ENCODE measurements at regions not wholly inside any gene's neighbourhood (a gene's known extent, or its start where the extent isn't known, plus 50 kb on each side); places are given as distances from the start of the nearest gene placed in this dataset.

GRCh38 chr9:99445371-99445891 is 223.3 kb downstream of the SEC61B start (continued):
- TF ChIP-seq, protein P1, sequence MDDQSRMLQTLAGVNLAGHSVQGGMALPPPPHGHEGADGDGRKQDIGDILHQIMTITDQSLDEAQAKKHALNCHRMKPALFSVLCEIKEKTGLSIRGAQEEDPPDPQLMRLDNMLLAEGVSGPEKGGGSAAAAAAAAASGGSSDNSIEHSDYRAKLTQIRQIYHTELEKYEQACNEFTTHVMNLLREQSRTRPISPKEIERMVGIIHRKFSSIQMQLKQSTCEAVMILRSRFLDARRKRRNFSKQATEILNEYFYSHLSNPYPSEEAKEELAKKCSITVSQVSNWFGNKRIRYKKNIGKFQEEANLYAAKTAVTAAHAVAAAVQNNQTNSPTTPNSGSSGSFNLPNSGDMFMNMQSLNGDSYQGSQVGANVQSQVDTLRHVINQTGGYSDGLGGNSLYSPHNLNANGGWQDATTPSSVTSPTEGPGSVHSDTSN (IDR thresholded peaks at IDR 0.05), result peak; percentile 97
- TF ChIP-seq FOXM1 (IDR thresholded peaks at IDR 0.05; ENCODE audit: low read depth) (no peak), NRF1 (IDR thresholded peaks at IDR 0.05; ENCODE audit: low read depth, low read length) (no peak), FOSL2 (IDR thresholded peaks at IDR 0.05; ENCODE audit: borderline replicate concordance, low read depth) (peak; percentile 68), IRF3 (IDR thresholded peaks at IDR 0.05; ENCODE audit: low read depth, low read length) (no peak), RCOR1 (IDR thresholded peaks at IDR 0.05; ENCODE audit: low read length) (no peak), EP300 (IDR thresholded peaks at IDR 0.05; ENCODE audit: borderline replicate concordance in 1 of 2, low read depth in 1 of 2, low read length in 1 of 2) (peak in 1 of 2 experiments; percentile 83; a peak in 2 of 4 replicates)

DNA sequence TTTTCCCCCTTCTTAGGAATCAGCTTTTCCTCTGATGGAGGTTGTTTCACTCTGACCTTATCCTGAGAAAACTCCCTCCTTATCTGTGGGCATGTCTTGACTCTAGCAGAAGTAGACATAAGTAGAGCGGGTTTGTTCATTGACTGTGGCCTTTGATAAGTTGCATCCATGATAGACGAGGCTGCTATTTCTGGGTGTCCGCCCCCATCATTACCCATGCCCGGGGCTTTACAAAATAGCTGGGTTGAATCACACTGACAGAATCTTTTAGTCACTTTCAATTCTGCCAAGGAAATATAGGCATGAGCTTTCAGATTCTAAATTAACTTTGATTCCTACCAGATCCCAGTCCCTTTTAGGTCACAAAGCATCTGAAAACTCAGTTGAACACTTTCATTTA is 223.8 kb downstream of the SEC61B start:
- Histone ChIP-seq H3K79me2 (ENCODE audit: insufficient read depth) (no peaks in the 10 kb centered on the region), H3K4me1 (ENCODE audit: control insufficient read depth in 1 of 2, insufficient read depth in 2 of 2, low read depth in 1 of 2, low read length in 1 of 2) (peaks cover 0 to 13% of the 10 kb centered on the region in 2 experiments; a peak in 2 of 4 replicates), H3K4me2 (peak overlapping the region; percentile 56), H2AFZ (ENCODE audit: low read depth) (no peak overlapping the region; the same call in 1 of the 2 replicates), H3F3A (replicated peaks; ENCODE audit: insufficient read depth) (peaks cover 15% of the 10 kb centered on the region), H3K27ac (ENCODE audit: low read depth in 2 of 2, low read length in 1 of 2) (peak overlapping the region; percentile 52 to 61), H3K36me3 (replicated peaks in 1 of 2; ENCODE audit: control insufficient read depth in 1 of 2, insufficient read depth in 2 of 2, low read length in 1 of 2) (no peaks in the 10 kb centered on the region), H3K9me2 (no peaks in the 10 kb centered on the region), H3K9me3 (no peaks in the 10 kb centered on the region), H4K20me1 (ENCODE audit: insufficient read depth) (no peaks in the 10 kb centered on the region), H3K9ac (no peak overlapping the region), H3K27me3 (ENCODE audit: insufficient read depth) (no peaks in the 10 kb centered on the region; the same call in 1 of the 2 replicates), H3K4me3 (ENCODE audit: low read depth in 2 of 2, low read length in 1 of 2) (no peak overlapping the region)
- DNase-seq, result no peak
- ChIA-PET CTCF (interaction anchor here (1.1 to 1.3 kb wide), 4 partner anchors 9 to 49 kb away, joined by 3 read pairs; no protein-coding TSS in a partner anchor), POLR2A (no interaction called here)
- TF ChIP-seq TCF12 (IDR thresholded peaks at IDR 0.05) (peak; percentile 10; the same call in 1 of the 2 replicates), MXI1 (IDR thresholded peaks at IDR 0.05; ENCODE audit: low read depth, low read length) (no peak)
- TF ChIP-seq, protein P1 (IDR thresholded peaks at IDR 0.05), result peak; percentile 59
- 41% methylated on average over 4 of the region's 4 CpGs for WGBS (ENCODE audit: low lambda C conversion rate)

DNA sequence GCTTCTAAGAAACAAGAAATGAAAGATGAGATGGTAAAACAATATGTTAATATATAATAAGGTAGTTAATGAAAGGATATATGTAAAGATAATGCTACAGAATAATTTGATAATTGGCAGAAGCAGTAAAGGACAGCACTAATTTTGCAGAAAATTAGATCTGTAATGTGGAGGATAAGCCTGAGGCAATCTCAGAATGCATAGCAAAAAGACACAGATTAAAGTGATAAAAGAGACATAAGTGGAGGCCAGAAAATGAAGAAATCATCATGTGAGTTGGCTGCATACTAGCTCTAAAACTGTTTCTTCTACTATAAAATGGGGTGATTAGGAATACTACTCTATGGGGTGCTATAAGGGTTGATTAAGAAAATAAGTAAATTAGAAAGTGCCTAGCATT is 225.9 kb downstream of the SEC61B start:
- Histone ChIP-seq H3K27ac (ENCODE audit: low read depth in 2 of 2, low read length in 1 of 2) (peak overlapping the region in 1 of 2 experiments; percentile 50; a peak in 1 of 4 replicates), H3K4me3 (ENCODE audit: low read depth in 2 of 2, low read length in 1 of 2) (no peak overlapping the region), H3K9ac (no peak overlapping the region), H3K4me2 (no peak overlapping the region), H2AFZ (ENCODE audit: low read depth) (no peak overlapping the region), H3K9me3 (no peaks in the 10 kb centered on the region), H3K27me3 (ENCODE audit: insufficient read depth) (no peaks in the 10 kb centered on the region; the same call in 1 of the 2 replicates), H3K9me2 (no peaks in the 10 kb centered on the region), H4K20me1 (ENCODE audit: insufficient read depth) (no peaks in the 10 kb centered on the region), H3F3A (replicated peaks; ENCODE audit: insufficient read depth) (peaks cover 15% of the 10 kb centered on the region), H3K4me1 (ENCODE audit: control insufficient read depth in 1 of 2, insufficient read depth in 2 of 2, low read depth in 1 of 2, low read length in 1 of 2) (peaks cover 0 to 23% of the 10 kb centered on the region in 2 experiments; a peak in 2 of 4 replicates), H3K79me2 (ENCODE audit: insufficient read depth) (no peaks in the 10 kb centered on the region), H3K36me3 (replicated peaks in 1 of 2; ENCODE audit: control insufficient read depth in 1 of 2, insufficient read depth in 2 of 2, low read length in 1 of 2) (no peaks in the 10 kb centered on the region)
- no peak for DNase-seq
- TF ChIP-seq ELF1 (IDR thresholded peaks at IDR 0.05), result no peak
- TF ChIP-seq RAD21 (IDR thresholded peaks at IDR 0.05; ENCODE audit: low read length), result 0 out of 2 replicates have a peak, but pooled peaks have one; percentile 19
- TF ChIP-seq CHD2 (IDR thresholded peaks at IDR 0.05; ENCODE audit: low read length, partially characterized antibody), result no peak
- TF ChIP-seq GATA2 (CRISPR knock-in tag; IDR thresholded peaks at IDR 0.05), result no peak
- TF ChIP-seq EP300 (IDR thresholded peaks at IDR 0.05; ENCODE audit: borderline replicate concordance in 1 of 2, low read depth in 1 of 2, low read length in 1 of 2), result peak in 1 of 2 experiments; percentile 57; a peak in 1 of 4 replicates
- TF ChIP-seq, protein P2, sequence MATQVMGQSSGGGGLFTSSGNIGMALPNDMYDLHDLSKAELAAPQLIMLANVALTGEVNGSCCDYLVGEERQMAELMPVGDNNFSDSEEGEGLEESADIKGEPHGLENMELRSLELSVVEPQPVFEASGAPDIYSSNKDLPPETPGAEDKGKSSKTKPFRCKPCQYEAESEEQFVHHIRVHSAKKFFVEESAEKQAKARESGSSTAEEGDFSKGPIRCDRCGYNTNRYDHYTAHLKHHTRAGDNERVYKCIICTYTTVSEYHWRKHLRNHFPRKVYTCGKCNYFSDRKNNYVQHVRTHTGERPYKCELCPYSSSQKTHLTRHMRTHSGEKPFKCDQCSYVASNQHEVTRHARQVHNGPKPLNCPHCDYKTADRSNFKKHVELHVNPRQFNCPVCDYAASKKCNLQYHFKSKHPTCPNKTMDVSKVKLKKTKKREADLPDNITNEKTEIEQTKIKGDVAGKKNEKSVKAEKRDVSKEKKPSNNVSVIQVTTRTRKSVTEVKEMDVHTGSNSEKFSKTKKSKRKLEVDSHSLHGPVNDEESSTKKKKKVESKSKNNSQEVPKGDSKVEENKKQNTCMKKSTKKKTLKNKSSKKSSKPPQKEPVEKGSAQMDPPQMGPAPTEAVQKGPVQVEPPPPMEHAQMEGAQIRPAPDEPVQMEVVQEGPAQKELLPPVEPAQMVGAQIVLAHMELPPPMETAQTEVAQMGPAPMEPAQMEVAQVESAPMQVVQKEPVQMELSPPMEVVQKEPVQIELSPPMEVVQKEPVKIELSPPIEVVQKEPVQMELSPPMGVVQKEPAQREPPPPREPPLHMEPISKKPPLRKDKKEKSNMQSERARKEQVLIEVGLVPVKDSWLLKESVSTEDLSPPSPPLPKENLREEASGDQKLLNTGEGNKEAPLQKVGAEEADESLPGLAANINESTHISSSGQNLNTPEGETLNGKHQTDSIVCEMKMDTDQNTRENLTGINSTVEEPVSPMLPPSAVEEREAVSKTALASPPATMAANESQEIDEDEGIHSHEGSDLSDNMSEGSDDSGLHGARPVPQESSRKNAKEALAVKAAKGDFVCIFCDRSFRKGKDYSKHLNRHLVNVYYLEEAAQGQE (IDR thresholded peaks at IDR 0.05; ENCODE audit: low read depth, low read length), result no peak
- no peak for TF ChIP-seq RCOR1 (IDR thresholded peaks at IDR 0.05; ENCODE audit: low read length)
- POLR2A ChIA-PET, result interaction anchor here (0.6 kb wide), 1 partner anchor 10 kb away, joined by 4 read pairs; no protein-coding TSS in a partner anchor
- CTCF ChIA-PET, result no interaction called here
